H7 (cell line): ENCODE measurements at regions not wholly inside any gene's neighbourhood (a gene's known extent, or its start where the extent isn't known, plus 50 kb on each side); places are given as distances from the start of the nearest gene placed in this dataset.
A peak's percentile ranks its signal among the peaks of the same experiment; 100 is the strongest.
"Not testable (repeated sequence)": the region's sequence is repeated elsewhere in the genome, so short reads cannot be mapped to it uniquely, and the experiment has no call there.

Experiments
- DNase-seq: peaks from one replicate; pipeline ENCODE4 v3.0.0; 2012
- H3K27me3 ChIP-seq: 2 replicates; pipeline ENCODE4 v1.6.0; 2011; ENCODE audit warnings: mild to moderate bottlenecking, low read length; ENCODE audit not compliant: control insufficient read depth, insufficient read depth
- H3K36me3 ChIP-seq: replicated peaks from 2 replicates; pipeline ENCODE4 v1.5.1; 2011; ENCODE audit warnings: low read length; ENCODE audit not compliant: control insufficient read depth, insufficient read depth
- H3K4me3 ChIP-seq: 2 replicates; pipeline ENCODE4 v1.5.1; 2011; ENCODE audit warnings: low read depth, mild to moderate bottlenecking, control low read depth, low read length, moderate library complexity; ENCODE audit not compliant: insufficient read depth

- not testable (repeated sequence) for DNase-seq
These were observed 422.7 kb upstream of the FRG2C start for GRCh38 chr3:75241226-75241962.

GRCh38 chr3:75242012-75242735 lies 422.0 kb upstream of the FRG2C start:
- no peak overlapping the region for H3K4me3 ChIP-seq
- no peaks in the 10 kb centered on the region for H3K27me3 ChIP-seq
- DNase-seq, result no peak
- H3K36me3 ChIP-seq, result no peaks in the 10 kb centered on the region

More at GRCh38 chr3:75241226-75241962, 422.7 kb upstream of the FRG2C start:
- not testable (repeated sequence) for H3K36me3 ChIP-seq, H3K27me3 ChIP-seq, H3K4me3 ChIP-seq

- no peaks in the 10 kb centered on the region for H3K27me3 ChIP-seq
- no peaks in the 10 kb centered on the region for H3K36me3 ChIP-seq
- DNase-seq, result no peak
- H3K4me3 ChIP-seq, result no peak overlapping the region
These were observed 415.2 kb upstream of the FRG2C start for GRCh38 chr3:75248974-75249373.

GRCh38 chr3:75254685-75255084 lies 409.4 kb upstream of the FRG2C start:
- Histone ChIP-seq H3K36me3 (no peaks in the 10 kb centered on the region), H3K27me3 (no peaks in the 10 kb centered on the region), H3K4me3 (no peak overlapping the region)
- DNase-seq, result no peak

- H3K36me3 ChIP-seq, DNase-seq: not testable (repeated sequence)
These were observed 405.1 kb upstream of the FRG2C start for GRCh38 chr3:75258825-75259683.

GRCh38 chr3:75260975-75261374 lies 403.2 kb upstream of the FRG2C start:
- not testable (repeated sequence) for H3K27me3 ChIP-seq, DNase-seq, H3K36me3 ChIP-seq, H3K4me3 ChIP-seq

More at GRCh38 chr3:75258825-75259683, 405.1 kb upstream of the FRG2C start:
- not testable (repeated sequence) for H3K4me3 ChIP-seq, H3K27me3 ChIP-seq

GRCh38 chr3:75262661-75263060 lies 401.5 kb upstream of the FRG2C start:
- Histone ChIP-seq H3K36me3 (no peaks in the 10 kb centered on the region), H3K27me3 (no peaks in the 10 kb centered on the region), H3K4me3 (no peak overlapping the region)
- no peak for DNase-seq

GRCh38 chr3:75265897-75266296 lies 398.2 kb upstream of the FRG2C start:
- Histone ChIP-seq H3K27me3 (no peaks in the 10 kb centered on the region), H3K36me3 (no peaks in the 10 kb centered on the region), H3K4me3 (no peak overlapping the region)
- no peak for DNase-seq

- not testable (repeated sequence) for H3K36me3 ChIP-seq, H3K27me3 ChIP-seq, DNase-seq, H3K4me3 ChIP-seq
These were observed 395.6 kb upstream of the FRG2C start for GRCh38 chr3:75268576-75268975.

GRCh38 chr3:75272237-75272636 lies 391.9 kb upstream of the FRG2C start:
- not testable (repeated sequence) for H3K4me3 ChIP-seq, H3K27me3 ChIP-seq, DNase-seq, H3K36me3 ChIP-seq

GRCh38 chr3:75272691-75273090 lies 391.4 kb upstream of the FRG2C start:
- Histone ChIP-seq H3K36me3 (no peaks in the 10 kb centered on the region), H3K4me3 (no peak overlapping the region), H3K27me3 (no peaks in the 10 kb centered on the region)
- DNase-seq, result no peak

- not testable (repeated sequence) for H3K27me3 ChIP-seq, DNase-seq
These were observed 378.5 kb upstream of the FRG2C start for GRCh38 chr3:75285531-75286148.

GRCh38 chr3:75288972-75289574 lies 375.1 kb upstream of the FRG2C start:
- not testable (repeated sequence) for H3K4me3 ChIP-seq, DNase-seq, H3K36me3 ChIP-seq

More at GRCh38 chr3:75285531-75286148, 378.5 kb upstream of the FRG2C start:
- H3K4me3 ChIP-seq, H3K36me3 ChIP-seq: not testable (repeated sequence)

GRCh38 chr3:75294124-75294523 lies 370.0 kb upstream of the FRG2C start:
- H3K27me3 ChIP-seq, result no peaks in the 10 kb centered on the region
- DNase-seq, result peak; percentile 73
- H3K4me3 ChIP-seq, result no peak overlapping the region
- no peaks in the 10 kb centered on the region for H3K36me3 ChIP-seq

More at GRCh38 chr3:75288972-75289574, 375.1 kb upstream of the FRG2C start:
- H3K27me3 ChIP-seq, result not testable (repeated sequence)
